BLaER1 (cell line): ENCODE measurements at regions not wholly inside any gene's neighbourhood (a gene's known extent, or its start where the extent isn't known, plus 50 kb on each side); places are given as distances from the start of the nearest gene placed in this dataset.

Experiments
- H3K27ac ChIP-seq: shearing (Covaris generic); formaldehyde crosslinking; 2 replicates; pipeline ENCODE4 v1.8.1; 2022
- H3K27me3 ChIP-seq: shearing (Covaris generic); formaldehyde crosslinking; 2 replicates; pipeline ENCODE4 v1.8.1; 2022
- H3K36me3 ChIP-seq: shearing (Covaris generic); formaldehyde crosslinking; 2 replicates; pipeline ENCODE4 v1.8.1; 2022
- H3K4me1 ChIP-seq: shearing (Covaris generic); formaldehyde crosslinking; 2 replicates; pipeline ENCODE4 v1.8.1; 2022
- H3K4me2 ChIP-seq: shearing (Covaris generic); formaldehyde crosslinking; 2 replicates; pipeline ENCODE4 v1.8.1; 2022
- H3K4me3 ChIP-seq: shearing (Covaris generic); formaldehyde crosslinking; 2 replicates; pipeline ENCODE4 v1.8.1; 2022
- H3K9ac ChIP-seq: shearing (Covaris generic); formaldehyde crosslinking; 2 replicates; pipeline ENCODE4 v1.8.1; 2022
- H3K9me3 ChIP-seq: shearing (Covaris generic); formaldehyde crosslinking; 2 replicates; pipeline ENCODE4 v1.8.1; 2022
- H4K20me1 ChIP-seq: shearing (Covaris generic); formaldehyde crosslinking; 2 replicates; pipeline ENCODE4 v1.8.1; 2022
- Cebpa-rat ChIP-seq: shearing (Covaris generic); IDR thresholded peaks from 2 replicates; pipeline ENCODE4 v1.8.1; 2022

- Histone ChIP-seq H3K9me3 (no peaks in the 10 kb centered on the region), H3K9ac (no peak overlapping the region), H3K36me3 (no peaks in the 10 kb centered on the region), H3K4me1 (no peaks in the 10 kb centered on the region), H3K4me3 (no peak overlapping the region), H3K4me2 (no peak overlapping the region), H3K27ac (no peak overlapping the region), H3K27me3 (no peaks in the 10 kb centered on the region), H4K20me1 (no peaks in the 10 kb centered on the region)
- TF ChIP-seq Cebpa-rat = no peak
Observed at GRCh38 chr6:4584801-4585200, 191.4 kb upstream of the CDYL start.

- Histone ChIP-seq H3K36me3 (no peaks in the 10 kb centered on the region), H3K9me3 (no peaks in the 10 kb centered on the region), H3K27ac (no peak overlapping the region), H3K4me2 (no peak overlapping the region), H3K9ac (no peak overlapping the region), H4K20me1 (no peaks in the 10 kb centered on the region), H3K27me3 (no peaks in the 10 kb centered on the region), H3K4me1 (no peaks in the 10 kb centered on the region), H3K4me3 (no peak overlapping the region)
- TF ChIP-seq Cebpa-rat = no peak
Observed at GRCh38 chr6:4582506-4583417, 193.4 kb upstream of the CDYL start.

- no peak for TF ChIP-seq Cebpa-rat
- H3K27ac ChIP-seq = no peak overlapping the region
- H3K36me3 ChIP-seq = no peaks in the 10 kb centered on the region
- no peaks in the 10 kb centered on the region for H3K27me3 ChIP-seq
- H3K4me3 ChIP-seq = no peak overlapping the region
- H3K9ac ChIP-seq = no peak overlapping the region
- no peaks in the 10 kb centered on the region for H3K4me1 ChIP-seq
- no peak overlapping the region for H3K4me2 ChIP-seq
- no peaks in the 10 kb centered on the region for H3K9me3 ChIP-seq
- H4K20me1 ChIP-seq = no peaks in the 10 kb centered on the region
Observed at GRCh38 chr6:4581468-4582385, 194.5 kb upstream of the CDYL start.

- no peaks in the 10 kb centered on the region for H3K4me1 ChIP-seq
- no peak for TF ChIP-seq Cebpa-rat
Observed at GRCh38 chr6:4580361-4580760, 195.8 kb upstream of the CDYL start.

GRCh38 chr6:4577406-4577805, 198.8 kb upstream of the CDYL start:
- no peak for TF ChIP-seq Cebpa-rat
- no peaks in the 10 kb centered on the region for H3K27me3 ChIP-seq
- no peaks in the 10 kb centered on the region for H4K20me1 ChIP-seq
- H3K27ac ChIP-seq = no peak overlapping the region
- no peaks in the 10 kb centered on the region for H3K9me3 ChIP-seq
- H3K9ac ChIP-seq = no peak overlapping the region
- H3K36me3 ChIP-seq = no peaks in the 10 kb centered on the region
- H3K4me3 ChIP-seq = no peak overlapping the region
- H3K4me1 ChIP-seq = no peaks in the 10 kb centered on the region
- no peak overlapping the region for H3K4me2 ChIP-seq

More at GRCh38 chr6:4580361-4580760, 195.8 kb upstream of the CDYL start:
- H3K9me3 ChIP-seq = no peaks in the 10 kb centered on the region
- no peaks in the 10 kb centered on the region for H3K27me3 ChIP-seq
- H3K36me3 ChIP-seq = no peaks in the 10 kb centered on the region
- H3K4me2 ChIP-seq = no peak overlapping the region
- no peak overlapping the region for H3K27ac ChIP-seq
- H3K4me3 ChIP-seq = no peak overlapping the region
- no peak overlapping the region for H3K9ac ChIP-seq
- H4K20me1 ChIP-seq = no peaks in the 10 kb centered on the region

- TF ChIP-seq Cebpa-rat = no peak
- peaks cover 14% of the 10 kb centered on the region for H3K9me3 ChIP-seq
- H3K27ac ChIP-seq = no peak overlapping the region
Observed at GRCh38 chr6:4575714-4576113, 200.5 kb upstream of the CDYL start.

GRCh38 chr6:4574007-4574406, 202.2 kb upstream of the CDYL start:
- Histone ChIP-seq H4K20me1 (no peaks in the 10 kb centered on the region), H3K36me3 (no peaks in the 10 kb centered on the region), H3K4me3 (no peak overlapping the region), H3K4me1 (no peaks in the 10 kb centered on the region), H3K27me3 (no peaks in the 10 kb centered on the region), H3K4me2 (no peak overlapping the region), H3K27ac (no peak overlapping the region), H3K9ac (no peak overlapping the region), H3K9me3 (peaks cover 26% of the 10 kb centered on the region)
- no peak for TF ChIP-seq Cebpa-rat

More at GRCh38 chr6:4575714-4576113, 200.5 kb upstream of the CDYL start:
- no peaks in the 10 kb centered on the region for H3K36me3 ChIP-seq
- H3K9ac ChIP-seq = no peak overlapping the region
- no peaks in the 10 kb centered on the region for H4K20me1 ChIP-seq
- H3K4me3 ChIP-seq = no peak overlapping the region
- H3K4me2 ChIP-seq = no peak overlapping the region
- H3K27me3 ChIP-seq = no peaks in the 10 kb centered on the region
- no peaks in the 10 kb centered on the region for H3K4me1 ChIP-seq

- no peak overlapping the region for H3K4me2 ChIP-seq
- no peak overlapping the region for H3K27ac ChIP-seq
- no peak for TF ChIP-seq Cebpa-rat
- H3K9ac ChIP-seq = no peak overlapping the region
- H3K27me3 ChIP-seq = no peaks in the 10 kb centered on the region
- H3K36me3 ChIP-seq = no peaks in the 10 kb centered on the region
- no peaks in the 10 kb centered on the region for H3K4me1 ChIP-seq
- no peak overlapping the region for H3K4me3 ChIP-seq
- no peaks in the 10 kb centered on the region for H4K20me1 ChIP-seq
- H3K9me3 ChIP-seq = peaks cover 26% of the 10 kb centered on the region
Observed at GRCh38 chr6:4571011-4571410, 205.2 kb upstream of the CDYL start.

- no peaks in the 10 kb centered on the region for H4K20me1 ChIP-seq
- no peaks in the 10 kb centered on the region for H3K4me1 ChIP-seq
- no peak overlapping the region for H3K9ac ChIP-seq
- H3K27ac ChIP-seq = no peak overlapping the region
- no peaks in the 10 kb centered on the region for H3K27me3 ChIP-seq
- H3K4me2 ChIP-seq = no peak overlapping the region
- no peak overlapping the region for H3K4me3 ChIP-seq
- no peaks in the 10 kb centered on the region for H3K36me3 ChIP-seq
- peaks cover 26% of the 10 kb centered on the region for H3K9me3 ChIP-seq
- TF ChIP-seq Cebpa-rat = no peak
Observed at GRCh38 chr6:4568138-4568537, 208.1 kb upstream of the CDYL start.

- peaks cover 25% of the 10 kb centered on the region for H3K9me3 ChIP-seq
- no peaks in the 10 kb centered on the region for H3K36me3 ChIP-seq
- no peak overlapping the region for H3K4me2 ChIP-seq
- H3K27me3 ChIP-seq = no peaks in the 10 kb centered on the region
- no peak overlapping the region for H3K9ac ChIP-seq
- no peak overlapping the region for H3K4me3 ChIP-seq
- H3K4me1 ChIP-seq = no peaks in the 10 kb centered on the region
- no peak overlapping the region for H3K27ac ChIP-seq
- TF ChIP-seq Cebpa-rat = no peak
- H4K20me1 ChIP-seq = no peaks in the 10 kb centered on the region
Observed at GRCh38 chr6:4567141-4567540, 209.1 kb upstream of the CDYL start.
